ENCODE measurements at regions not wholly inside any gene's neighbourhood (a gene's known extent, or its start where the extent isn't known, plus 50 kb on each side); places are given as distances from the start of the nearest gene placed in this dataset.

GRCh38 chr6:4187480-4187879 lies 52.1 kb upstream of the ECI2 start:
- TF ChIP-seq EP300 (IDR thresholded peaks at IDR 0.05; ENCODE audit: borderline replicate concordance) (no peak), REST (IDR thresholded peaks at IDR 0.05; ENCODE audit: low read depth) (no peak), MAX (IDR thresholded peaks at IDR 0.05) (no peak), CREB1 (IDR thresholded peaks at IDR 0.05; ENCODE audit: low read depth) (no peak), TCF12 (IDR thresholded peaks at IDR 0.05; ENCODE audit: low read depth) (no peak), TAF1 (IDR thresholded peaks at IDR 0.05; ENCODE audit: low read depth) (no peak), TEAD4 (IDR thresholded peaks at IDR 0.05) (no peak), FOXM1 (IDR thresholded peaks at IDR 0.05; ENCODE audit: borderline replicate concordance, low read depth) (no peak), YY1 (IDR thresholded peaks at IDR 0.05; ENCODE audit: low read depth) (no peak), CEBPB (IDR thresholded peaks at IDR 0.05) (no peak), USF1 (IDR thresholded peaks at IDR 0.05) (no peak), NFIC (IDR thresholded peaks at IDR 0.05) (no peak)

GRCh38 chr6:4186385-4186784 lies 51.0 kb upstream of the ECI2 start:
- TF ChIP-seq EP300 (IDR thresholded peaks at IDR 0.05; ENCODE audit: borderline replicate concordance) = no peak
- no peak for TF ChIP-seq ZBTB7A (IDR thresholded peaks at IDR 0.05; ENCODE audit: low read depth)
- TF ChIP-seq CEBPB (IDR thresholded peaks at IDR 0.05) = no peak
- no peak for TF ChIP-seq CREB1 (IDR thresholded peaks at IDR 0.05; ENCODE audit: low read depth)
- no peak for TF ChIP-seq RAD21 (IDR thresholded peaks at IDR 0.05; ENCODE audit: low read depth)
- no peak for TF ChIP-seq USF1 (IDR thresholded peaks at IDR 0.05)
- no peak for TF ChIP-seq NFIC (IDR thresholded peaks at IDR 0.05)
- TF ChIP-seq YY1 (IDR thresholded peaks at IDR 0.05; ENCODE audit: low read depth) = no peak
- no peak for TF ChIP-seq FOXM1 (IDR thresholded peaks at IDR 0.05; ENCODE audit: borderline replicate concordance, low read depth)
- TF ChIP-seq TAF1 (IDR thresholded peaks at IDR 0.05; ENCODE audit: low read depth) = no peak
- TF ChIP-seq EGR1 (IDR thresholded peaks at IDR 0.05) = no peak
- no peak for TF ChIP-seq TCF12 (IDR thresholded peaks at IDR 0.05; ENCODE audit: low read depth)
- TF ChIP-seq REST (IDR thresholded peaks at IDR 0.05; ENCODE audit: low read depth) = no peak
- no peak for TF ChIP-seq MAX (IDR thresholded peaks at IDR 0.05)
- no peak for TF ChIP-seq TEAD4 (IDR thresholded peaks at IDR 0.05)

- TF ChIP-seq NFIC (IDR thresholded peaks at IDR 0.05) (no peak), ZBTB7A (IDR thresholded peaks at IDR 0.05; ENCODE audit: low read depth) (no peak), RAD21 (IDR thresholded peaks at IDR 0.05; ENCODE audit: low read depth) (no peak), EGR1 (IDR thresholded peaks at IDR 0.05) (no peak), CEBPB (IDR thresholded peaks at IDR 0.05) (no peak), CREB1 (IDR thresholded peaks at IDR 0.05; ENCODE audit: low read depth) (no peak), TCF12 (IDR thresholded peaks at IDR 0.05; ENCODE audit: low read depth) (no peak), REST (IDR thresholded peaks at IDR 0.05; ENCODE audit: low read depth) (no peak)
These were observed 50.5 kb upstream of the ECI2 start for GRCh38 chr6:4185846-4186245.

GRCh38 chr6:4185419-4185818 lies 50.0 kb upstream of the ECI2 start:
- no peak for TF ChIP-seq EP300 (IDR thresholded peaks at IDR 0.05; ENCODE audit: borderline replicate concordance)
- no peak for TF ChIP-seq REST (IDR thresholded peaks at IDR 0.05; ENCODE audit: low read depth)
- TF ChIP-seq TCF12 (IDR thresholded peaks at IDR 0.05; ENCODE audit: low read depth) = no peak
- TF ChIP-seq TAF1 (IDR thresholded peaks at IDR 0.05; ENCODE audit: low read depth) = no peak
- TF ChIP-seq USF1 (IDR thresholded peaks at IDR 0.05) = no peak
- TF ChIP-seq RAD21 (IDR thresholded peaks at IDR 0.05; ENCODE audit: low read depth) = no peak
- TF ChIP-seq CREB1 (IDR thresholded peaks at IDR 0.05; ENCODE audit: low read depth) = no peak
- TF ChIP-seq CEBPB (IDR thresholded peaks at IDR 0.05) = no peak
- TF ChIP-seq FOXM1 (IDR thresholded peaks at IDR 0.05; ENCODE audit: borderline replicate concordance, low read depth) = no peak
- no peak for TF ChIP-seq TEAD4 (IDR thresholded peaks at IDR 0.05)
- TF ChIP-seq YY1 (IDR thresholded peaks at IDR 0.05; ENCODE audit: low read depth) = no peak
- TF ChIP-seq NFIC (IDR thresholded peaks at IDR 0.05) = no peak
- no peak for TF ChIP-seq ZBTB7A (IDR thresholded peaks at IDR 0.05; ENCODE audit: low read depth)
- no peak for TF ChIP-seq EGR1 (IDR thresholded peaks at IDR 0.05)
- TF ChIP-seq MAX (IDR thresholded peaks at IDR 0.05) = no peak
